ENCODE measurements at regions not wholly inside any gene's neighbourhood (a gene's known extent, or its start where the extent isn't known, plus 50 kb on each side); places are given as distances from the start of the nearest gene placed in this dataset.

GRCh38 chr1:201666645-201667044 is 127.7 kb downstream of the NAV1 start:
- TF ChIP-seq, protein P1, sequence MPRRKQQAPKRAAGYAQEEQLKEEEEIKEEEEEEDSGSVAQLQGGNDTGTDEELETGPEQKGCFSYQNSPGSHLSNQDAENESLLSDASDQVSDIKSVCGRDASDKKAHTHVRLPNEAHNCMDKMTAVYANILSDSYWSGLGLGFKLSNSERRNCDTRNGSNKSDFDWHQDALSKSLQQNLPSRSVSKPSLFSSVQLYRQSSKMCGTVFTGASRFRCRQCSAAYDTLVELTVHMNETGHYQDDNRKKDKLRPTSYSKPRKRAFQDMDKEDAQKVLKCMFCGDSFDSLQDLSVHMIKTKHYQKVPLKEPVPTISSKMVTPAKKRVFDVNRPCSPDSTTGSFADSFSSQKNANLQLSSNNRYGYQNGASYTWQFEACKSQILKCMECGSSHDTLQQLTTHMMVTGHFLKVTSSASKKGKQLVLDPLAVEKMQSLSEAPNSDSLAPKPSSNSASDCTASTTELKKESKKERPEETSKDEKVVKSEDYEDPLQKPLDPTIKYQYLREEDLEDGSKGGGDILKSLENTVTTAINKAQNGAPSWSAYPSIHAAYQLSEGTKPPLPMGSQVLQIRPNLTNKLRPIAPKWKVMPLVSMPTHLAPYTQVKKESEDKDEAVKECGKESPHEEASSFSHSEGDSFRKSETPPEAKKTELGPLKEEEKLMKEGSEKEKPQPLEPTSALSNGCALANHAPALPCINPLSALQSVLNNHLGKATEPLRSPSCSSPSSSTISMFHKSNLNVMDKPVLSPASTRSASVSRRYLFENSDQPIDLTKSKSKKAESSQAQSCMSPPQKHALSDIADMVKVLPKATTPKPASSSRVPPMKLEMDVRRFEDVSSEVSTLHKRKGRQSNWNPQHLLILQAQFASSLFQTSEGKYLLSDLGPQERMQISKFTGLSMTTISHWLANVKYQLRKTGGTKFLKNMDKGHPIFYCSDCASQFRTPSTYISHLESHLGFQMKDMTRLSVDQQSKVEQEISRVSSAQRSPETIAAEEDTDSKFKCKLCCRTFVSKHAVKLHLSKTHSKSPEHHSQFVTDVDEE (CRISPR knock-in tag; IDR thresholded peaks at IDR 0.05) = no peak
- TF ChIP-seq ZNF70 (CRISPR knock-in tag; IDR thresholded peaks at IDR 0.05) (no peak), TOX (CRISPR knock-in tag; IDR thresholded peaks at IDR 0.05; ENCODE audit: borderline replicate concordance) (no peak)
- ATAC-seq = no peak

DNA sequence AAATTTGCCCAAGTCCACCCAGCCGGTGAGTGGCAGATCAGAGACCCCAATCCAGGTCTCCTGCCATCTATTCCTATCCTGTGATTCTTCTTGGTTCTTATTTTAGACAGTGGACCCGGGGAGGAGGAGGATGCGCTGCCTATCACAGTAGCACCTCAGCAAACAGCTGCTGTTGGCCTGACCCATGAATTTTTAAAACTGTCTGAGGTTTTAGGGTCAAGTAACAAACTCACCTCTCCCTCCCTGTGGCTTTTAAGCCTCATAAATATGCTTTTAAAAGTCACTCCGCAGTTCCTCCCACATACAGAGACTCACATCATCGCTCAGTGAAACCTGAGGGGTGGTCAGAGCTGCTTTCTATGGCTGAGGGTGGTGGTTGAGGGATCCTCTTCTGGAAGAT is 128.6 kb downstream of the NAV1 start:
- ATAC-seq = no peak
- TF ChIP-seq ZC3H10 (CRISPR knock-in tag; IDR thresholded peaks at IDR 0.05) (no peak), ARNTL (CRISPR knock-in tag; IDR thresholded peaks at IDR 0.05; ENCODE audit: borderline replicate concordance, low read depth) (no peak), GLIS3 (CRISPR knock-in tag; IDR thresholded peaks at IDR 0.05) (no peak), ESRRG (CRISPR knock-in tag; IDR thresholded peaks at IDR 0.05) (no peak), ZFP30 (CRISPR knock-in tag; IDR thresholded peaks at IDR 0.05) (no peak), CSDC2 (CRISPR knock-in tag; IDR thresholded peaks at IDR 0.05) (no peak), ISL1 (CRISPR knock-in tag; IDR thresholded peaks at IDR 0.05) (no peak), ZNF8 (CRISPR knock-in tag; IDR thresholded peaks at IDR 0.05) (no peak), TOX (CRISPR knock-in tag; IDR thresholded peaks at IDR 0.05; ENCODE audit: borderline replicate concordance) (no peak), ZNF565 (CRISPR knock-in tag; conservative IDR thresholded peaks at IDR 0.05; ENCODE audit: low read depth) (no peak), PPARA (CRISPR knock-in tag; IDR thresholded peaks at IDR 0.05; ENCODE audit: borderline replicate concordance) (no peak), CREB5 (CRISPR knock-in tag; IDR thresholded peaks at IDR 0.05; ENCODE audit: low read depth) (no peak), CSRNP3 (CRISPR knock-in tag; IDR thresholded peaks at IDR 0.05) (no peak), ZNF70 (CRISPR knock-in tag; IDR thresholded peaks at IDR 0.05) (no peak), TCF4 (CRISPR knock-in tag; IDR thresholded peaks at IDR 0.05; ENCODE audit: borderline replicate concordance) (no peak), OSR1 (CRISPR knock-in tag; IDR thresholded peaks at IDR 0.05) (no peak), SNAI2 (CRISPR knock-in tag; IDR thresholded peaks at IDR 0.05) (no peak), RARB (CRISPR knock-in tag; IDR thresholded peaks at IDR 0.05) (no peak)

DNA sequence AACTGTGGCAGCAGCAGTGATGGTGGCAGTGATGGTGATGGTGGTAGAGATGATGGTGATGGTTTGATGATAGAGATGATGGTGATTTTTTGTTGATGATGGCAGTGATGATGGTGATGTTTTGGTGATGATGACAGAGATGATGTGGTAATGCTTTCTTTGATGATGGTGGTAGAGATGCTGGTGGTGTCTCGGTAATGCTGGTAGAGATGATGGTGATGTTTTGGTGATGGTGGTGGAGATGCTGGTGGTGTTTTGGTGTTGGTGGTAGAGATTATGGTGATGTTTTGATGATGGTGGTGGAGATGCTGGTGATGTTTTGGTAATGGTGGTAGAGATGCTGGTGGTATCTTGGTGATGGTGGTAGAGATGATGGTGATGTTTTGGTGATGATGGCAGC is 131.6 kb downstream of the NAV1 start:
- no peak for ATAC-seq
- TF ChIP-seq ESRRG (CRISPR knock-in tag; IDR thresholded peaks at IDR 0.05) (no peak), RARB (CRISPR knock-in tag; IDR thresholded peaks at IDR 0.05) (no peak)

- no peak for ATAC-seq
- TF ChIP-seq ZC3H10 (CRISPR knock-in tag; IDR thresholded peaks at IDR 0.05) (no peak), RARB (CRISPR knock-in tag; IDR thresholded peaks at IDR 0.05) (no peak), BACH2 (CRISPR knock-in tag; IDR thresholded peaks at IDR 0.05; ENCODE audit: borderline replicate concordance) (no peak), TCF4 (CRISPR knock-in tag; IDR thresholded peaks at IDR 0.05; ENCODE audit: borderline replicate concordance) (no peak)
These were observed 133.8 kb downstream of the NAV1 start for GRCh38 chr1:201672685-201673084.

- ATAC-seq = no peak
- TF ChIP-seq POU6F1 (CRISPR knock-in tag; IDR thresholded peaks at IDR 0.05; ENCODE audit: borderline replicate concordance, low read depth) = no peak
- no peak for TF ChIP-seq TCF4 (CRISPR knock-in tag; IDR thresholded peaks at IDR 0.05; ENCODE audit: borderline replicate concordance)
- TF ChIP-seq, protein P1 (CRISPR knock-in tag; IDR thresholded peaks at IDR 0.05) = no peak
- no peak for TF ChIP-seq ZNF70 (CRISPR knock-in tag; IDR thresholded peaks at IDR 0.05)
- TF ChIP-seq ZFP3 (CRISPR knock-in tag; IDR thresholded peaks at IDR 0.05) = no peak
- no peak for TF ChIP-seq SNAI2 (CRISPR knock-in tag; IDR thresholded peaks at IDR 0.05)
- no peak for TF ChIP-seq ESRRG (CRISPR knock-in tag; IDR thresholded peaks at IDR 0.05)
- no peak for TF ChIP-seq ZNF8 (CRISPR knock-in tag; IDR thresholded peaks at IDR 0.05)
- no peak for TF ChIP-seq RARB (CRISPR knock-in tag; IDR thresholded peaks at IDR 0.05)
- TF ChIP-seq CSRNP3 (CRISPR knock-in tag; IDR thresholded peaks at IDR 0.05) = no peak
These were observed 134.2 kb downstream of the NAV1 start for GRCh38 chr1:201673093-201673492.
